ENCODE measurements at regions not wholly inside any gene's neighbourhood (a gene's known extent, or its start where the extent isn't known, plus 50 kb on each side); places are given as distances from the start of the nearest gene placed in this dataset.

DNA sequence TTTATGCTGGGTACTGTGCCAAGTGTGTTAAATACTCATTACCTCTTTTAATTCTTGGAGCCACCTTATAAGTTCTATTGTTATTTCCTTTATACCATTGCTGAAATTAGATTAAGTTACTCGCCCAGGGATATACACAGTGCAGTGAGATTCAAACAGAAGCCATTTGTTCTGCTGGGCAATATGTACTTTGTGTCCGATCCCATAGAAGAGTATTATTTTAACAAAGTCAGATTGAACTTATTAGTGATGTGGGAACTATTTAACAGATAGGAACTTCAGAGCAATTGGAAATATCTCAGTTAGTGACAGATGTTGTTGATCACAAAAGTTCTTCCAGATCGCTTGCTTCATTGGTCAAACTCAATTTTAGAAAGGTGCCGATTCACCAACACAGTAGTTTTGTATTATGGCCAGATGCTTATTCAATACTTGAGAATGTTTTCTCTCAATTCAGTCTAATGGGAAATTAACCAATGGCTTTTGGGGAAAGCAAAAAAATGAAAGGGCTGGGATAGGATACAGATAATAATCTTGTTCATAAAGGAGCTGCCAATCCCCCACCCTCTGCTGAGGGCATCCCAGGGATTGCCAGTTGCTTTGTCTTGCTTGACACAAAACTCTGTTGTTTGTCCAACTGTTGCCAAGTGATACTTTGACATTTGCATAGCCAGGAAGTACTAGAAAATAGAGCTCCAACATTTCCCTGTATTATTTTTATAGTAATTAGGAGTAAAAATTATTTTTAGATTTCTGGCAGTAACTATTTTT, 94.8 kb upstream of the SEMA6A start:
- ATAC-seq: no peak
- no peaks in the 10 kb centered on the region for H4K20me1 ChIP-seq (replicated peaks; ENCODE audit: insufficient read depth)

More for the DNA sequence above, 94.8 kb upstream of the SEMA6A start:
- TF ChIP-seq, protein P1, sequence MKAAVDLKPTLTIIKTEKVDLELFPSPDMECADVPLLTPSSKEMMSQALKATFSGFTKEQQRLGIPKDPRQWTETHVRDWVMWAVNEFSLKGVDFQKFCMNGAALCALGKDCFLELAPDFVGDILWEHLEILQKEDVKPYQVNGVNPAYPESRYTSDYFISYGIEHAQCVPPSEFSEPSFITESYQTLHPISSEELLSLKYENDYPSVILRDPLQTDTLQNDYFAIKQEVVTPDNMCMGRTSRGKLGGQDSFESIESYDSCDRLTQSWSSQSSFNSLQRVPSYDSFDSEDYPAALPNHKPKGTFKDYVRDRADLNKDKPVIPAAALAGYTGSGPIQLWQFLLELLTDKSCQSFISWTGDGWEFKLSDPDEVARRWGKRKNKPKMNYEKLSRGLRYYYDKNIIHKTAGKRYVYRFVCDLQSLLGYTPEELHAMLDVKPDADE (IDR thresholded peaks at IDR 0.05): no peak
- TF ChIP-seq JUNB (IDR thresholded peaks at IDR 0.05; ENCODE audit: unreplicated experiment) (no peak), ZNF462 (CRISPR knock-in tag; IDR thresholded peaks at IDR 0.05) (no peak), POLR2AphosphoS5 (IDR thresholded peaks at IDR 0.05; ENCODE audit: low read depth) (no peak), EZH2 (IDR thresholded peaks at IDR 0.05; ENCODE audit: low read depth, unreplicated experiment) (no peak), EZH2phosphoT487 (IDR thresholded peaks at IDR 0.05; ENCODE audit: unreplicated experiment) (no peak), CREB1 (CRISPR knock-in tag; IDR thresholded peaks at IDR 0.05; ENCODE audit: low read depth) (no peak), REST (IDR thresholded peaks at IDR 0.05; ENCODE audit: unreplicated experiment) (no peak), NANOG (IDR thresholded peaks at IDR 0.05; ENCODE audit: borderline replicate concordance) (no peak), ZNF331 (CRISPR knock-in tag; IDR thresholded peaks at IDR 0.05; ENCODE audit: low read depth) (no peak), STAT1 (IDR thresholded peaks at IDR 0.05; ENCODE audit: unreplicated experiment) (no peak), ZNF114 (CRISPR knock-in tag; IDR thresholded peaks at IDR 0.05) (no peak)
- TF ChIP-seq, protein P2, sequence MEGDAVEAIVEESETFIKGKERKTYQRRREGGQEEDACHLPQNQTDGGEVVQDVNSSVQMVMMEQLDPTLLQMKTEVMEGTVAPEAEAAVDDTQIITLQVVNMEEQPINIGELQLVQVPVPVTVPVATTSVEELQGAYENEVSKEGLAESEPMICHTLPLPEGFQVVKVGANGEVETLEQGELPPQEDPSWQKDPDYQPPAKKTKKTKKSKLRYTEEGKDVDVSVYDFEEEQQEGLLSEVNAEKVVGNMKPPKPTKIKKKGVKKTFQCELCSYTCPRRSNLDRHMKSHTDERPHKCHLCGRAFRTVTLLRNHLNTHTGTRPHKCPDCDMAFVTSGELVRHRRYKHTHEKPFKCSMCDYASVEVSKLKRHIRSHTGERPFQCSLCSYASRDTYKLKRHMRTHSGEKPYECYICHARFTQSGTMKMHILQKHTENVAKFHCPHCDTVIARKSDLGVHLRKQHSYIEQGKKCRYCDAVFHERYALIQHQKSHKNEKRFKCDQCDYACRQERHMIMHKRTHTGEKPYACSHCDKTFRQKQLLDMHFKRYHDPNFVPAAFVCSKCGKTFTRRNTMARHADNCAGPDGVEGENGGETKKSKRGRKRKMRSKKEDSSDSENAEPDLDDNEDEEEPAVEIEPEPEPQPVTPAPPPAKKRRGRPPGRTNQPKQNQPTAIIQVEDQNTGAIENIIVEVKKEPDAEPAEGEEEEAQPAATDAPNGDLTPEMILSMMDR (conservative IDR thresholded peaks at IDR 0.05; ENCODE audit: low read depth in 2 of 2): no peak
- H3F3A ChIP-seq (replicated peaks; ENCODE audit: low read depth): no peaks in the 10 kb centered on the region
- Mint-ChIP-seq H3K27me3 (ENCODE audit: insufficient read depth, low read depth, poor library complexity) (no peaks in the 10 kb centered on the region), H3K27ac (no peak overlapping the region), H3K9me3 (no peaks in the 10 kb centered on the region), H3K36me3 (ENCODE audit: low read depth) (no peaks in the 10 kb centered on the region), H3K4me3 (no peak overlapping the region), H3K4me1 (peaks cover 3% of the 10 kb centered on the region; the same call in 1 of the 3 replicates)
- no peaks in the 10 kb centered on the region for H3K79me2 ChIP-seq (replicated peaks; ENCODE audit: insufficient read depth)
- H2AFZ ChIP-seq: no peak overlapping the region
- H3K27me3 ChIP-seq (ENCODE audit: insufficient read depth): no peaks in the 10 kb centered on the region
- H3K27ac ChIP-seq (ENCODE audit: low read depth): no peak overlapping the region
- no peak for DNase-seq (ENCODE audit: low spot score)
- H3K36me3 ChIP-seq (ENCODE audit: insufficient read depth): no peaks in the 10 kb centered on the region
- no peak overlapping the region for H3K4me3 ChIP-seq
- no peak overlapping the region for H3K4me2 ChIP-seq
- H3K9me2 ChIP-seq (ENCODE audit: insufficient read depth): peaks cover 18% of the 10 kb centered on the region
- no peaks in the 10 kb centered on the region for H3K4me1 ChIP-seq (ENCODE audit: insufficient read depth)

All from GM23338 (cell line).